ENCODE measurements at regions not wholly inside any gene's neighbourhood (a gene's known extent, or its start where the extent isn't known, plus 50 kb on each side); places are given as distances from the start of the nearest gene placed in this dataset.

- TF ChIP-seq CTCF (conservative IDR thresholded peaks at IDR 0.05; ENCODE audit: low read depth in 2 of 2) (no peak), ZNF114 (CRISPR knock-in tag; IDR thresholded peaks at IDR 0.05) (no peak), POLR2AphosphoS5 (IDR thresholded peaks at IDR 0.05; ENCODE audit: low read depth) (no peak), EZH2 (IDR thresholded peaks at IDR 0.05; ENCODE audit: low read depth, unreplicated experiment) (no peak), CREB1 (CRISPR knock-in tag; IDR thresholded peaks at IDR 0.05; ENCODE audit: low read depth) (no peak), NANOG (IDR thresholded peaks at IDR 0.05; ENCODE audit: borderline replicate concordance) (no peak), JUNB (IDR thresholded peaks at IDR 0.05; ENCODE audit: unreplicated experiment) (no peak)
Measured at GRCh38 chr5:2148312-2149194, 265.8 kb upstream of the IRX4 start (continued).

GRCh38 chr5:2147504-2148311 lies 265.0 kb upstream of the IRX4 start:
- H3K9me3 Mint-ChIP-seq: peaks cover 7% of the 10 kb centered on the region; the same call in 2 of the 3 replicates
- H2AFZ ChIP-seq: no peak overlapping the region
- H3K27ac ChIP-seq (ENCODE audit: low read depth): no peak overlapping the region
- no peaks in the 10 kb centered on the region for H3K27me3 ChIP-seq (ENCODE audit: insufficient read depth)
- no peak overlapping the region for H3K27ac Mint-ChIP-seq
- peaks cover 13% of the 10 kb centered on the region for H3K4me1 Mint-ChIP-seq
- DNase-seq (ENCODE audit: low spot score) (peak; percentile 24), ATAC-seq (peak; percentile 60)
- peaks cover 12% of the 10 kb centered on the region for H3K27me3 Mint-ChIP-seq (ENCODE audit: insufficient read depth, low read depth, poor library complexity)
- peak in 1 of 2 experiments; percentile 55; a peak in 2 of 4 replicates for TF ChIP-seq CTCF (conservative IDR thresholded peaks at IDR 0.05; ENCODE audit: low read depth in 2 of 2)
- no peak for TF ChIP-seq ZNF462 (CRISPR knock-in tag; IDR thresholded peaks at IDR 0.05)
- no peak for TF ChIP-seq ZNF331 (CRISPR knock-in tag; IDR thresholded peaks at IDR 0.05; ENCODE audit: low read depth)
- TF ChIP-seq POLR2AphosphoS5 (IDR thresholded peaks at IDR 0.05; ENCODE audit: low read depth): no peak
- H3K4me3 Mint-ChIP-seq: no peak overlapping the region
- H3K79me2 ChIP-seq (replicated peaks; ENCODE audit: insufficient read depth): no peaks in the 10 kb centered on the region
- no peaks in the 10 kb centered on the region for H3K36me3 Mint-ChIP-seq (ENCODE audit: low read depth)
- H3K36me3 ChIP-seq (ENCODE audit: insufficient read depth): no peaks in the 10 kb centered on the region
- no peaks in the 10 kb centered on the region for H3K9me2 ChIP-seq (ENCODE audit: insufficient read depth)
- no peak overlapping the region for H3K4me2 ChIP-seq
- H3F3A ChIP-seq (replicated peaks; ENCODE audit: low read depth): no peaks in the 10 kb centered on the region
- H4K20me1 ChIP-seq (replicated peaks; ENCODE audit: insufficient read depth): no peaks in the 10 kb centered on the region
- H3K4me3 ChIP-seq: no peak overlapping the region
- no peaks in the 10 kb centered on the region for H3K4me1 ChIP-seq (ENCODE audit: insufficient read depth)

All from GM23338 (cell line).